ENCODE measurements at regions not wholly inside any gene's neighbourhood (a gene's known extent, or its start where the extent isn't known, plus 50 kb on each side); places are given as distances from the start of the nearest gene placed in this dataset.

DNA sequence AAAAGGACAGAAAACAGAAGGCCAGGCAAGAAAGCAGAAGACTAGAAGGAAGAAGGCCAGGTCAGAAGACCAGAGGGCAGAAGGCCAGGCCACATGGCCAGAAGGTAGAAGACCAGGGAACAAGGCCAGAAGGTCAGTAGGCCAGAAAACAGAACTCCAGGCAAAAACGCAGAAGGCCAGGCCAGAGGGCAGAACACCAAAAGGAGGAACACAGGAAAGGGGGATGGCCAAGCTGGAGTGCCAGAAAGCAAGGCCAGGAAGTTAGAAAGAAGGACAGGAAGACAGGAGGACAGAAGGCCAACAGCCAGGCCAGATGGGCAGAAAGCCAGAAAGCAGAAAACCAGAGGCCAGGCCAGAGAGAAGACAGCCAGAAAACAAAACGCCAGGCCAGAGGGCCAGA, 185.4 kb downstream of the TUBA3C start:
- Histone ChIP-seq H3K27me3 (no peaks in the 10 kb centered on the region), H3K27ac (no peak overlapping the region), H3K36me3 (no peaks in the 10 kb centered on the region), H3K4me3 (no peak overlapping the region), H3K9me3 (peaks cover 0 to 61% (median 1%) of the 10 kb centered on the region in 4 donors), H3K4me1 (peaks cover 0 to 4% (median 0%) of the 10 kb centered on the region in 4 donors)
- no peak for DNase-seq (ENCODE audit: low spot score in 2 of 2)
- WGBS, 2 donors: 41 to 44% methylated on average over 2 of the region's 2 CpGs
- TF ChIP-seq POLR2A (IDR thresholded peaks at IDR 0.05) (no peak), EP300 (IDR thresholded peaks at IDR 0.05) (no peak)
- TF ChIP-seq, protein P1, sequence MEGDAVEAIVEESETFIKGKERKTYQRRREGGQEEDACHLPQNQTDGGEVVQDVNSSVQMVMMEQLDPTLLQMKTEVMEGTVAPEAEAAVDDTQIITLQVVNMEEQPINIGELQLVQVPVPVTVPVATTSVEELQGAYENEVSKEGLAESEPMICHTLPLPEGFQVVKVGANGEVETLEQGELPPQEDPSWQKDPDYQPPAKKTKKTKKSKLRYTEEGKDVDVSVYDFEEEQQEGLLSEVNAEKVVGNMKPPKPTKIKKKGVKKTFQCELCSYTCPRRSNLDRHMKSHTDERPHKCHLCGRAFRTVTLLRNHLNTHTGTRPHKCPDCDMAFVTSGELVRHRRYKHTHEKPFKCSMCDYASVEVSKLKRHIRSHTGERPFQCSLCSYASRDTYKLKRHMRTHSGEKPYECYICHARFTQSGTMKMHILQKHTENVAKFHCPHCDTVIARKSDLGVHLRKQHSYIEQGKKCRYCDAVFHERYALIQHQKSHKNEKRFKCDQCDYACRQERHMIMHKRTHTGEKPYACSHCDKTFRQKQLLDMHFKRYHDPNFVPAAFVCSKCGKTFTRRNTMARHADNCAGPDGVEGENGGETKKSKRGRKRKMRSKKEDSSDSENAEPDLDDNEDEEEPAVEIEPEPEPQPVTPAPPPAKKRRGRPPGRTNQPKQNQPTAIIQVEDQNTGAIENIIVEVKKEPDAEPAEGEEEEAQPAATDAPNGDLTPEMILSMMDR (IDR thresholded peaks at IDR 0.05): no peak

DNA sequence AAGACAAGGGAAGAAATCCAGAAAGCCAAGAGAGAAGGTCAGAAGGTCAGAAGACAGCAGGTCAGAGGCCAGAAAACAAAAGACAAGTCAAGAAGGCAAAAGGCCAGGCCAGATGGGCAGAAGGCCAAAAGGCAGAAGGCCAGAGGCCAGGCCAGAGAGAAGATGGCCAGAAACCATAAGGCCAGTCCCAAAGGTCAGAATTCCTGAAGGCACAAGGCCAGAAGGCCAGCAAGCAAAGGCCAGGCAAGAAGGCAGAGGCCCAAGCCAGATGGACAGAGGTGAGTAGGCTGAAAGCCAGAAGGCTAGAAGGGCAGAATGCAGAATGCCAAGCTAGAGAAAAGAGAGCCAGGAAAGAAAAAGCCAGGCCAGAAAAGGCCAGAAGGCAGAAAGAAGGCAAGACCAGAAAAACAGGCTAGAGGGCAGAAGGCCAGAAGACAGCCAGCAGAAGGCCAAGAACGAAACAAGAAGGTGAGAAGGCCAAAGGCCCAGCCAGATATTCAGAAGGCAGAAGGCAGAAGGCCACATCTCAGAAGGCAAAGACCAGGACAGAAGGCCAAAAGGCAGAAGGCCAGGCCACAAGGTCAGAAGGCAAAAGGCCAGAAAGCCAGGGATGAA, 186.3 kb downstream of the TUBA3C start:
- TF ChIP-seq, protein P1 (IDR thresholded peaks at IDR 0.05): no peak
- TF ChIP-seq POLR2A (IDR thresholded peaks at IDR 0.05) (no peak), EP300 (IDR thresholded peaks at IDR 0.05) (no peak)
- H3K4me1 ChIP-seq: peaks cover 0 to 4% (median 0%) of the 10 kb centered on the region in 4 donors
- WGBS, 2 donors: 58 to 73% methylated on average over 1 of the region's 1 CpG
- no peak overlapping the region for H3K4me3 ChIP-seq
- H3K36me3 ChIP-seq: no peaks in the 10 kb centered on the region
- no peak overlapping the region for H3K27ac ChIP-seq
- H3K9me3 ChIP-seq: peaks cover 0 to 61% (median 1%) of the 10 kb centered on the region in 4 donors
- H3K27me3 ChIP-seq: no peaks in the 10 kb centered on the region
- DNase-seq (ENCODE audit: low spot score in 2 of 2): no peak

DNA sequence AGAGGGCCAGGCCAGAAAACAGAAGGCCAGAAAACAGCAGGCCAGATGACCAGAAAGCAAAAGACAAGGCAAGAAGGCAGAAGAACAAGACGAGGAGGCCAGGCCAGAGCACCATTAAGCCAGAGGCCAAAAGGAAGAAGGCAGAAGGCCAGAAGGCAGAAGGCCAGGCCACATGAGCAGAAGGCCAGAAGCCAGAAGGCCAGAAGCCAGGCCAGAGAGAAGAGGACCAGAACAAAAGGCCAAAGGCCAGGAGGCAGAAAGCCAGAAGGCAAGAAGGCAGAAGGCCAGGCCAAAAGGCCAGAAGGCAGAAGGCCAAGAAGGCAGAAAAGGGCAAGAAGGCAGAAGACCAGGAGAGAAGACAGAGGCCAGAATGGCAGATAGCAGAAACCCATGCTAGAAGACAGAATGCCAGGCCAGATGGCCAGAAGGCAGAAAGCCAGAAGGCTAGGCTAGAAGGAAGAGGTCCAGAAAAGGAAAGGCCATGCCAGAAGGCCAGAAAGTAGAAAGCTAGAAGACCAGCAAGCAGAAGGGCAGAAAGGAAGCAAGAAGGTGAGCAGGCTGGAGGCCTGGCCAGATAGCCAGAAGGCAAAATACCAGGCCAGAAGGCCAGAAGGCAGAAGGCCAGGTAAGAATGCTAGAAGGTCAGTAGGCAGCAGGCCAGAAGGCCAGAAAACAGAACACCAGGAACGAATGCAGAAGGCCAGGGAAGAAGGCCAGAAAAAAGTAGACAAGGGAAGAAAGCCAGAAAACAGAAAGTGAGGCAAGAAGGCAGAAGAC, 187.6 kb downstream of the TUBA3C start:
- Histone ChIP-seq H3K27me3 (no peaks in the 10 kb centered on the region), H3K4me1 (peaks cover 0 to 4% (median 0%) of the 10 kb centered on the region in 4 donors), H3K9me3 (peaks cover 0 to 58% (median 1%) of the 10 kb centered on the region in 4 donors), H3K27ac (no peak overlapping the region), H3K36me3 (no peaks in the 10 kb centered on the region), H3K4me3 (no peak overlapping the region)
- no peak for DNase-seq (ENCODE audit: low spot score in 2 of 2)
- no peak for TF ChIP-seq POLR2A (IDR thresholded peaks at IDR 0.05)
- TF ChIP-seq, protein P1 (IDR thresholded peaks at IDR 0.05): no peak
- no peak for TF ChIP-seq EP300 (IDR thresholded peaks at IDR 0.05)
- 61 to 62% methylated on average over 2 of the region's 2 CpGs for whole genome bisulfite sequencing, 2 donors

DNA sequence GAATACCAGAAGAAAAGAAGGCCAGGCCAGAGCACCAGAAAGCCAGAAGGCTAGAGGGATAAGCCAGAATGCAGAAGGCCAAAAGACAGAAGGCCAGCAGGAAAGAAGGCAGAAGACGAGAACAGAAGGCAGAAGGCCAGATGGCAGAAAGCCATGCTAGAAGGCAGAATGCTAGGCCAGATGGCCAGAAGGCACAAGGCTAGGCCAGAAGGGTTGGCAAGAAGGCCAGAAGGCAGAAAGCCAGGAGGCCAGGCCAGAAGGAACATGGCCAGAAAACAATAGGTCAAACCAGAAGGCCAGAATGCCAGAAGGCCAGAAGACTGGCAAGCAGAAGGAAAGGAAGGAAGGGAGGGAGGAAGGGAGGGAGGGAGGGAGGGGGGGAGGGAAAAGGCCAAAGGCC, 188.8 kb downstream of the TUBA3C start:
- Histone ChIP-seq H3K4me1 (peaks cover 0 to 4% (median 0%) of the 10 kb centered on the region in 4 donors), H3K27ac (no peak overlapping the region), H3K27me3 (no peaks in the 10 kb centered on the region), H3K9me3 (peaks cover 0 to 61% (median 1%) of the 10 kb centered on the region in 4 donors), H3K4me3 (no peak overlapping the region), H3K36me3 (no peaks in the 10 kb centered on the region)
- no peak for DNase-seq (ENCODE audit: low spot score in 2 of 2)
- no peak for TF ChIP-seq POLR2A (IDR thresholded peaks at IDR 0.05)
- TF ChIP-seq, protein P1 (IDR thresholded peaks at IDR 0.05): no peak
- TF ChIP-seq EP300 (IDR thresholded peaks at IDR 0.05): no peak
- WGBS, 2 donors: 65 to 75% methylated on average over 1 of the region's 1 CpG

DNA sequence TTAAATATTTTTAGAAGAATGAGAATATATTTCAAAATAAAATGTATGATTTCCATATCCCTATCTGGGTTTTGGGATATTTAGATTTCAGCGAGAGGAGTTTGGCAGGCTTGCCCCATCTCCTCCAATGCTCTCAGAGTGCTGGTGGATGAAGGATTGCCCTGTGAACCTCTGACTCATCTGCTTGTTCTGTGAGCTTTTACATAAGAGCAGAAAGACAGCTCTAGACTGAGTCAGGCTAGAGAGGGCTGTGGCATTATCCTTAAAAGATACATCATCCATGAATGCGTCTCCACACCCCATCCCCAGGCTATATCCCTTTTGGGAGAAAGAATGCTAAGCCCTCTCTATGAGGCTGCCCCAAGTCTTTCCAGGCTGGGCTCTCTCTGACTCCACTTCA, 190.6 kb downstream of the TUBA3C start:
- DNase-seq (ENCODE audit: low spot score in 2 of 2): no peak
- no peaks in the 10 kb centered on the region for H3K36me3 ChIP-seq
- H3K4me3 ChIP-seq: no peak overlapping the region
- peaks cover 0 to 4% (median 0%) of the 10 kb centered on the region in 4 donors for H3K4me1 ChIP-seq
- H3K27me3 ChIP-seq: no peaks in the 10 kb centered on the region
- peaks cover 0 to 47% (median 1%) of the 10 kb centered on the region in 4 donors for H3K9me3 ChIP-seq
- no peak overlapping the region for H3K27ac ChIP-seq
- TF ChIP-seq EP300 (IDR thresholded peaks at IDR 0.05): no peak
- no peak for TF ChIP-seq POLR2A (IDR thresholded peaks at IDR 0.05)
- TF ChIP-seq, protein P1 (IDR thresholded peaks at IDR 0.05): no peak
- WGBS, 2 donors: 94% methylated on average over 2 of the region's 2 CpGs

Measured in tibial nerve (tissue), 4 donors.